GM12878 (cell line): ENCODE measurements at regions not wholly inside any gene's neighbourhood (a gene's known extent, or its start where the extent isn't known, plus 50 kb on each side); places are given as distances from the start of the nearest gene placed in this dataset.

Experiments
- ATAC-seq: fragments of 200-7000 bp; cut with Tn5 transposase; 3 replicates; pipeline ENCODE4 v1.9.1; 2020; ENCODE audit warnings: mild to moderate bottlenecking, moderate library complexity
- BruUV-seq: library from RNA; stranded (reverse); fragments of 400-500 nt; replicated peaks from 2 replicates; lab custom pipeline; 2021; lab: Mats Ljungman, UMichigan
- CTCF ChIA-PET: fragments of 300-600 bp; sonication (Branson Sonifier 250); formaldehyde crosslinking; extraction: SDS; loops from one replicate; lab custom pipeline; 2021; ENCODE audit warnings: inconsistent platforms; lab: Yijun Ruan, JAX
- POLR2A ChIA-PET: fragments of 350-600 bp; formaldehyde crosslinking; extraction: SDS; loops from one replicate; lab custom pipeline; 2021; ENCODE audit warnings: inconsistent platforms; lab: Charles Lee
- RAD21 ChIA-PET: fragments of 300-600 bp; sonication (Branson Sonifier 250); formaldehyde crosslinking; loops from one replicate; lab custom pipeline; 2023; ENCODE audit warnings: antibody characterized with exemption; ENCODE audit not compliant: unreplicated experiment; lab: Charles Lee
- SMC1A ChIA-PET: fragments of 300-600 bp; sonication (Branson Sonifier 250); formaldehyde crosslinking; loops from one replicate; lab custom pipeline; 2023; ENCODE audit not compliant: unreplicated experiment, uncharacterized antibody; lab: Charles Lee
- DNase-seq: peaks from one replicate; pipeline ENCODE4 v3.0.0-alpha.2; 2011; ENCODE audit warnings: low read depth, low spot score
- FAIRE-seq: peaks from 3 replicates; lab custom pipeline; 2011; peaks lifted over from hg19 to GRCh38; lab: Jason Lieb, UNC
- H2AFZ ChIP-seq: 2 replicates; pipeline ENCODE4 v1.6.0; 2011; ENCODE audit warnings: low read depth, low read length, control low read depth; ENCODE audit not compliant: control insufficient read depth
- H3K27ac ChIP-seq: 2 replicates; pipeline ENCODE4 v1.5.1; 2011; ENCODE audit warnings: control low read depth; ENCODE audit not compliant: control insufficient read depth, insufficient read depth
- H3K27me3 ChIP-seq, 2 experiments: replicated peaks in 1 of 2; 2 replicates each; pipeline versions ENCODE4 v1.6.0 to v1.6.1; 2011; ENCODE audit warnings: low read length in 1 of 2; ENCODE audit not compliant: control insufficient read depth in 2 of 2, insufficient read depth in 2 of 2
- H3K36me3 ChIP-seq, 2 experiments: 2 replicates each; pipeline ENCODE4 v1.5.1; 2011; ENCODE audit warnings: low read length in 1 of 2; ENCODE audit not compliant: control insufficient read depth in 2 of 2, insufficient read depth in 2 of 2
- H3K4me1 ChIP-seq: 2 replicates; pipeline ENCODE4 v1.6.1; 2011; ENCODE audit warnings: mild to moderate bottlenecking, low read length, moderate library complexity, mixed read lengths; ENCODE audit not compliant: control insufficient read depth, insufficient read depth
- H3K4me2 ChIP-seq: 2 replicates; pipeline ENCODE4 v1.6.0; 2011; ENCODE audit warnings: control low read depth; ENCODE audit not compliant: control insufficient read depth, insufficient read depth
- H3K4me3 ChIP-seq: fragments of 200-600 bp; sonication (generic); 2 replicates; pipeline ENCODE4 v1.5.1; 2016
- H3K79me2 ChIP-seq: 2 replicates; pipeline ENCODE4 v1.6.0; 2011; ENCODE audit warnings: low read length; ENCODE audit not compliant: control insufficient read depth, insufficient read depth
- H3K9ac ChIP-seq: 2 replicates; pipeline ENCODE4 v1.8.0; 2011; ENCODE audit warnings: low read length, control low read depth, mixed read lengths; ENCODE audit not compliant: control insufficient read depth, insufficient read depth
- H3K9me3 ChIP-seq: replicated peaks from 3 replicates; pipeline ENCODE4 v1.5.1; 2011; ENCODE audit warnings: mild to moderate bottlenecking, low read length; ENCODE audit not compliant: control insufficient read depth, insufficient read depth
- H4K20me1 ChIP-seq: 2 replicates; pipeline ENCODE4 v1.6.0; 2011; ENCODE audit not compliant: control insufficient read depth, insufficient read depth
- ATF3 ChIP-seq: IDR thresholded peaks from 2 replicates; pipeline ENCODE4 v1.6.1; 2011; ENCODE audit warnings: low read depth, mild to moderate bottlenecking, low read length, moderate library complexity, borderline replicate concordance; ENCODE audit errors: extremely low read depth
- E4F1 ChIP-seq: fragments of 450-650 bp; IDR thresholded peaks from 2 replicates; pipeline ENCODE4 v1.6.1; 2018; ENCODE audit warnings: borderline replicate concordance, mild to moderate bottlenecking; ENCODE audit not compliant: partially characterized antibody
- ESRRA ChIP-seq: IDR thresholded peaks from 2 replicates; pipeline ENCODE4 v1.6.1; 2012; ENCODE audit warnings: mild to moderate bottlenecking, low read length, improper control_type of control experiment
- EZH2 ChIP-seq: IDR thresholded peaks from 2 replicates; pipeline ENCODE4 v1.6.1; 2012; ENCODE audit warnings: low read depth, mild to moderate bottlenecking, control low read depth, inconsistent platforms, low read length, borderline replicate concordance; ENCODE audit not compliant: control insufficient read depth
- GATAD2B ChIP-seq: fragments of 450-650 bp; conservative IDR thresholded peaks from 2 replicates; pipeline ENCODE4 v1.6.1; 2017; ENCODE audit warnings: low read depth, mild to moderate bottlenecking, moderate library complexity
- HSF1 ChIP-seq: fragments of 150-350 bp; IDR thresholded peaks from 2 replicates; pipeline ENCODE4 v1.6.1; 2014; ENCODE audit warnings: mild to moderate bottlenecking, low read depth, low read length
- IKZF1 ChIP-seq: fragments of 450-650 bp; conservative IDR thresholded peaks from 2 replicates; pipeline ENCODE4 v1.6.1; 2017; ENCODE audit warnings: antibody characterized with exemption, mild to moderate bottlenecking
- IRF5 ChIP-seq: fragments of 450-650 bp; IDR thresholded peaks from 2 replicates; pipeline ENCODE4 v1.6.1; 2017; ENCODE audit warnings: borderline replicate concordance
- NFIC ChIP-seq: IDR thresholded peaks from 2 replicates; pipeline ENCODE4 v1.6.1; 2012; ENCODE audit warnings: low read depth, mild to moderate bottlenecking, inconsistent platforms, low read length, moderate library complexity
- NRF1 ChIP-seq: conservative IDR thresholded peaks from 2 replicates; pipeline ENCODE4 v1.6.1; 2011; ENCODE audit warnings: mild to moderate bottlenecking, low read depth, low read length, improper control_type of control experiment
- RELA ChIP-seq: fragments of 450-650 bp; IDR thresholded peaks from 2 replicates; pipeline ENCODE4 v1.8.0; 2014; ENCODE audit warnings: borderline replicate concordance; ENCODE audit not compliant: partially characterized antibody
- SIN3A ChIP-seq: IDR thresholded peaks from 2 replicates; pipeline ENCODE4 v1.6.1; 2012; ENCODE audit warnings: low read depth, low read length, improper control_type of control experiment
- SMC3 ChIP-seq: IDR thresholded peaks from 2 replicates; pipeline ENCODE4 v1.6.1; 2011; ENCODE audit warnings: low read length, improper control_type of control experiment, borderline replicate concordance
- SP1 ChIP-seq: IDR thresholded peaks from one replicate; pipeline ENCODE4 v1.6.1; 2011; ENCODE audit warnings: low read depth, low read length
- USF1 ChIP-seq: IDR thresholded peaks from 2 replicates; pipeline ENCODE4 v1.6.1; 2011; ENCODE audit warnings: borderline replicate concordance, low read depth, mild to moderate bottlenecking, moderate library complexity, mixed read lengths, low read length; ENCODE audit not compliant: insufficient read depth; ENCODE audit errors: extremely low read length
- ZBED1 ChIP-seq: IDR thresholded peaks from 2 replicates; pipeline ENCODE4 v1.6.1; 2016; ENCODE audit warnings: borderline replicate concordance
- WGBS: methylation state at CpG from one replicate; pipeline ENCODE4 v1.1.6; 2016; ENCODE audit warnings: low lambda C conversion rate; ENCODE audit not compliant: insufficient replicate concordance, insufficient coverage; ENCODE audit errors: missing lambda C conversion rate; 5-methylcytosine and 5-hydroxymethylcytosine counted together
- in situ Hi-C: fragments of 300-500 bp; cut with MboI; formaldehyde crosslinking; loops from 9 replicates; pipeline ENCODE4 v1.14.3; 2018; ENCODE audit warnings: mixed read lengths
- intact Hi-C: fragments of 100-400 bp; cut with micrococcal nuclease; formaldehyde crosslinking; loops from one replicate; pipeline ENCODE4 v1.14.2; 2022; ENCODE audit not compliant: unreplicated experiment

- 43% methylated on average over 19 of the region's 19 CpGs for WGBS
- no peaks in the 10 kb centered on the region for H3K27me3 ChIP-seq
- no TSS peak for BruUV-seq
- TF ChIP-seq IRF5 (no peak), GATAD2B (no peak), HSF1 (no peak), E4F1 (no peak), ESRRA (no peak), SMC3 (no peak), RELA (no peak), NFIC (no peak), IKZF1 (no peak), SP1 (no peak), EZH2 (no peak), ATF3 (no peak), USF1 (no peak), NRF1 (no peak), SIN3A (no peak), ZBED1 (no peak)
Observed at GRCh38 chr6:159505140-159505922, 187.7 kb downstream of the SOD2 start.

More at GRCh38 chr6:159505140-159505922, 187.7 kb downstream of the SOD2 start:
- in situ Hi-C loops = no loop called here
- intact Hi-C loops = no loop called here
- H2AFZ ChIP-seq = no peak overlapping the region
- no peak for ATAC-seq
- ChIA-PET RAD21 (no interaction called here), CTCF (no interaction called here), POLR2A (no interaction called here), SMC1A (no interaction called here)
- H3K4me2 ChIP-seq = no peak overlapping the region
- no peak overlapping the region for H3K4me3 ChIP-seq
- no peaks in the 10 kb centered on the region for H3K79me2 ChIP-seq
- H3K9ac ChIP-seq = no peak overlapping the region
- H4K20me1 ChIP-seq = no peaks in the 10 kb centered on the region
- no peaks in the 10 kb centered on the region for H3K4me1 ChIP-seq
- H3K9me3 ChIP-seq = no peaks in the 10 kb centered on the region
- H3K36me3 ChIP-seq = no peaks in the 10 kb centered on the region
- no peak for FAIRE-seq
- DNase-seq = no peak
- H3K27ac ChIP-seq = no peak overlapping the region
